ENCODE measurements at regions not wholly inside any gene's neighbourhood (a gene's known extent, or its start where the extent isn't known, plus 50 kb on each side); places are given as distances from the start of the nearest gene placed in this dataset.

DNA sequence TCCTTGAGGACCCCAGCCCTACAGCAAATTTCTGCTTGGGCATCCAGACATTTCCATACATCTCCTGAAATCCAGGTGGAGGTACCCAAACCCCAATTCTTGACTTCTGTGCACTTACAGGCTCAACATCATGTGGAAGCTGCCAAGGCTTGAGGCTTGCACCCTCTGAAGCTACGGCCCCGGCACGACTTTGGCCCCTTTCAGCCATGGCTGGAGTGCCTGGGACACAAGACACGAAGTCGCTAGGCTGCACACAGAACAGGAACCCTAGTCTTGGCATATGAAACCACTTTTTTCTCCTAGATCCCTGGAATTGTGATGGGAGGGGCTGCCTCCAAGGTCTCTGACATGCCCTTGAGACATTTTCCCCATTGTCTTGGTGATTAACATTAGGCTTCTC is 1417.7 kb downstream of the ARAP2 start:
- no peak for DNase-seq
- intact Hi-C loops (cut with DNase I), result no loop called here

DNA sequence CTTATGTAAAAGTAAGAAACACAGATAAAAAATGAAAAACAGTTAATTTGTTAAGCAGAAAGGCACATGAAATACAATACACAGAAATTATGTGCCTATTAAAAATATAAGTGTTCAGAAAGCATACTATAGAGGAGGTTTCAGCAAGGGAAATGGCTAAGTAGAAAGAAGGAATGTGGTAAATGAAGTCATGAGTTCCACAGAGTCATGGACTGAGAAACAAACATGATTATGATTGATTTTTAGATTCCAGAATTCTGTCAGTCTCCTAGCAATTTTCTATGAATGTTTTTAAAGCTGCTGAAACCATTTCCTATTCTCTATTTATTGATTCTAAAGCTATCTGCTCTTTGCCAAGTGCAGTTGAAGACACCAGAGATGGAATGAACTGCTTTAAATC is 1398.4 kb downstream of the ARAP2 start:
- no peak for DNase-seq
- intact Hi-C loops (cut with DNase I), result no loop called here

DNA sequence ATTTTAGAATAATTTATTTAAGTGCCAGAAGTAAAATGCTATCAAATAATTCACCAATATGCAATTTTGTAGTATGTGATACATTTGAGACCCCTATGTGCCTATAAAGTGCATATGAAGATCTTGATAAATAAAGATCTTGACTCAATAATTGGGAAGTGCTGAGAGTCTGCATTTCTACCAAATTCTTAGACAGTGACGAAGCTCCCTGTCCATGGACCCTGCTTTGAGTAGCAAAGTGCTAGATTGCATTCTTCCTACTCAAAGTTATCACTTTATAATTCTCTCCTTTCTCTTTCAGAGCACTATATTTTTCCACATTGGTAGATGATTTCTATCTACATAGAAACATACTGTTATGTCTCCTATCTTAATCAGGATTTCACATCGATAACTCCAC is 1393.9 kb downstream of the ARAP2 start:
- DNase-seq, result no peak
- intact Hi-C loops (cut with DNase I), result no loop called here

DNA sequence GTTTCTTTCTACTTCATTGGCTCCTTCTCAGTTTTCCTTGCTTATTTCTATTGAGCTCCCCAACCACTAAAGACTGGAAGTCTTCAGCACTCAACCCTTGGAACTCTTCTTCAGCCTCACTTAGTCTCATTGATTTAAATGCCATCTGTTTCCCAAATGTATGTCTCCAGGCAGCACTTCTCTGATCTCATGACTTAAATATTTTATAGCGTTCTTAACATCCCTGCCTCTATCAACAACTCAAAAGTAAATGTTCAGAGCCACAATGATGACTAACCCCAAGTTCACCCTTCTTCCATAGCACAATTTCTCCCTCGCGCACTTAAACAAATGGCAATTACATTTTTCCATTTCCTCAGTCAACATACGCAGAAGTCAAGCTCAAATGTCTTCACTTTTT is 1393.3 kb downstream of the ARAP2 start:
- DNase-seq, result no peak
- intact Hi-C loops (cut with DNase I), result no loop called here

DNA sequence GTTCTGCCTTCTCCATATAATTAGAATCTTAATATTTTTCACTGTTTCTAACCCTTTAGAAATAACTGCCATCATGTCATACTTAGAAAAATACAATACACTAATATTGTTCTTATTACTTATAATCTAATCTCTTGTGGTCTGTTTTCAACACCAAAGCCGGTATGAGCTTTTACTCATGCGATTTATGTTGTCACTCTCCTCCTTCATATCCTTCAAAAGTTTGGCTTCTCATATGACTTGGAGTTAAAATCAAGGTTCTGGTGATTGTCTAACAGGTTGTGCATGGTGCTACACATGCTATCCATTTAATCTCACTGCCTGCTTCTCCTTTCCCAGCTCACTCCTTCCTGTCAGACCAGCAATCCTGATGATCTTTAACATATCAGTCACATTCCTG is 1392.9 kb downstream of the ARAP2 start:
- intact Hi-C loops (cut with DNase I), result no loop called here
- DNase-seq, result no peak

DNA sequence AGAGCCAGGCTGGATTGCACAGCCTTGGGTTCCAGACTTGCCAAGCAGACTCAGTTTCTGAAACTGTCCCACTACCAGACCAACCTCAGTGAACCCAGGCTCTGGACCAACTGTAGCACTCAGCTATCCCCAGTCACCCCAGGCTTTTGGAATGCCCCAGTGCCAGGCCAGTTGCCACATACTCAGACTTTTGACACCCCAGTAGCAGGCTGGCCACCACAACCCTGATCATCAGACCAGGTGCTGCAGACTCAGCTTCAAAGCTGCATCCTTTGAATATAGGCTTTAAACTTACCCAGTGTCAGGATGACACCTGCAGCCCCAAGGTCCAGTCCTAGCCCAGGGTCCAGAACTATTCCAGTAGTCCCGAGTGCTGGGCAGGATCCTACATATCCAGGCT is 1389.9 kb downstream of the ARAP2 start:
- intact Hi-C loops (cut with DNase I), result no loop called here
- no peak for DNase-seq

DNA sequence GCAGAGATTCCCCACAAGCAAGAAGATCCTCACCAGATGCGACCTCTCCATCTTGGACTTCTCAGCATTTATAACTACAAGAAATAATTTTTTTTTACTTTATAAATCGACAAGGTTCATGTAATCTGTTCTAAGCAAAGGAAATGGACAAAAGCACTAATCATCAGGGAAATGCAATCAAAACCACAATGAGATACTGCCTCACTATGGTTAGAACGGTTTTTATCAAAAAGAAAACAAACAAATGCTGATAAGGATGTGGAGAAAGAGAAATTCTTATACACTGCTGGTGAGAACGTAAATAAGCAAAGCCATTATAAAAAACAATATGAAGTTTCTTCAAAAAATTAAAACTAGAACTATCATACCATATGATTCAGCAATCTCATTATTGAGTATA is 1382.6 kb downstream of the ARAP2 start:
- no peak for DNase-seq
- intact Hi-C loops (cut with DNase I), result no loop called here

DNA sequence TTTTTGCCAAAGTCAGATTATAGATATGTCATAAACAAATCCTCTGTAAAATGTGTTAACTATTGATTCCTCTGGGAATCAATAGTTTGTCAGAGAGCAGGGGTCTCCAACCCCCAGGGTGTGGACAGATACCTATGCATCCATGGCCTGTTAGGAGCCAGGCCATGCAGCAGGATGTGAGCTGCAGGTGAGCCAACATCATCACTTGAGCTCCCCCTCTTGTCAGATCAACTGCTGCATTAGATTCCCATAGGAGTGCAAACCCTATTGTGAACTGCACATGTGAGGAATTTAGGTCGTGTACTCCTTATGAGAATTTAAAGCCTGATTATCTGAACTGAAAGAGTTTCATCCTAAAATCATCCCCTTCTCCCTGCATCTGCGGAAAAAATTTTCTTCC is 1365.4 kb downstream of the ARAP2 start:
- no peak for DNase-seq
- intact Hi-C loops (cut with DNase I), result no loop called here

DNA sequence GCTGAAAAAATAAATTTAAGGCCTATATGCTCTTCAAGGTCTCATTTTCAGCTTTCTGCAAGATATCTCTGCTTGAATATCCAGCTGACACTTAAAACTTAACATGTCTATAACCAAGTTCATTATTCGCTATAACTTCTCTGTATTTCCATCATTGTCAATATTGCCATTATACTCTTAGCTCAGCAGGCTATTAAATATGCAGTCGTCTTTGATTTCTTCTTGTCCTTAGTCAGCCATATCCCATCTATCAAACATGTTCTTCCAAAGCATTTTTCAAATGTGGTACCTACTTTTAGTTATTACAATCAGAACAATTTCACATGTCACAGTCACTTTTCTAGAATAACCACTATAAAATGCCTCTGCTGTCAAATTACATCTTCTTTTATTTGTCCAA is 1364.1 kb downstream of the ARAP2 start:
- intact Hi-C loops (cut with DNase I), result no loop called here
- no peak for DNase-seq

DNA sequence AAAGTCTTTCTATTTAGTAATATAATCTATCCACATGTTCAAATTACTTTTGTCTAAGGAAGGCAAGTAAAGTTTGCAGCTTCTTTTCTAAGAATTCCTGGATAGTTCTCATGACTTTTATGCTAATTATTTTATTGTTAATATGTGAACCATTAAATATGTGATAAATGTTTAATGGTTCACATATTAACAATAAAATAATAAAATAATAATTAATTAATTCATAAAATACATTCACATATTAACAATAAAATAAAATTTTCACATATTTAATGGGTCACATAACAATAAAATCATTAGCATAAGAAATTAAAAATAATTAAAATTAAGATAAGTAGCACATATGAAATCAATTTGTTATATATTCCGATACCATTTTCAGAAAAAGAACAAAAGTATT is 1352.4 kb downstream of the ARAP2 start:
- intact Hi-C loops (cut with DNase I), result no loop called here
- DNase-seq, result no peak

DNA sequence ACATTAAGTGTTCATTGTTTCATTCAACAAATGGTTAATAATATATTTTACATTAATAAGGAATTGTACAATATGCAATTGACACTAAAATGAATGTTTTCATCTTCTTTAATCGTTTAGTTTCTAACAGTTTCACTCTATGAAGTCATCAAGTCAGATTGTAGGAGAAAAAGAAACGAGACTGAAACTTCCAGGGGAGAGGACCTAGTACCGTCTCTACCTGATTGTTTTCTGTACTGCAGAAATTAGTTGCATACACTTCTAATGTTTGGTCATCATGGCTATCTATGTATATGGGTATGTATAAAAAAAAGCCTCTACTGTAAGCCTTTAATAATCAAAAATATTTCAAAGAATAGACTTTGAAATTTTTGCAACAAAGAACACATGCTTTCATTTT is 1350.9 kb downstream of the ARAP2 start:
- intact Hi-C loops (cut with DNase I), result no loop called here
- DNase-seq, result no peak

DNA sequence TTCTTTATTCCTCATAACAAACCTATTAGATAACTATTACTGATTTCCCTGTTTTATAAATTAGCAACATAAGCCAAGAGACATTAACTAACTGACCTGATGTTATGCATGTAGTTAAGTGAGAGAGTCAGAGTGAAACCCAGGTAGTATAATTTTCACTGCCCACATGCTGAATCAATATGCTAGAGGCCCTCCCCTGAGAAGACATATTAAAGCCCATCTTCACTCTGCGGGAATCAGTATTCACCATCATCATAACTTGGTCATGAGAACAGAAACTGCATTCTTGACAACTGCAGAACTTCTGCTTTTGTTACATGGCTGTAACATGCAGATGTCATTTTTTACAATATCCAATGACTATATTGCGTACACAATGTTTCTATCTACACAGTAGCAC is 1324.3 kb downstream of the ARAP2 start:
- no peak for DNase-seq
- intact Hi-C loops (cut with DNase I), result no loop called here

DNA sequence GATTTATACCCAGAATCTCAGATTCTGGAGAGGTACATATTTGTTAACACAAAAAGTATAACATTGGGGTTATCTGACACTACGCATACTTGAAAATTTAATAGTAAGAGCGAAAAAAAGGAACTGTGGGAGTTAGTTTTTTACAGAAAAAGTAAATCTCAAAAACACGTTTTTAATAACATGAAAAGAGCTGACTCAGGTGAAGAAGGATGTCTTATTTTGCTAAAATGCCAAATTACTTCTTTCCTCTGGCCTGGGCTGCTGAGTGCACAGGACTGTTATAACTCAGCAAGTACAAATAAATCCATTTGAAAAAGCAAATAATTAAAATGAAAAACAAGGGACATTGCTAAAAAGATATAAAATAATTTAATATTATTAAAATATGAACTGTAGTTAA is 1322.9 kb downstream of the ARAP2 start:
- intact Hi-C loops (cut with DNase I), result no loop called here
- DNase-seq, result no peak

DNA sequence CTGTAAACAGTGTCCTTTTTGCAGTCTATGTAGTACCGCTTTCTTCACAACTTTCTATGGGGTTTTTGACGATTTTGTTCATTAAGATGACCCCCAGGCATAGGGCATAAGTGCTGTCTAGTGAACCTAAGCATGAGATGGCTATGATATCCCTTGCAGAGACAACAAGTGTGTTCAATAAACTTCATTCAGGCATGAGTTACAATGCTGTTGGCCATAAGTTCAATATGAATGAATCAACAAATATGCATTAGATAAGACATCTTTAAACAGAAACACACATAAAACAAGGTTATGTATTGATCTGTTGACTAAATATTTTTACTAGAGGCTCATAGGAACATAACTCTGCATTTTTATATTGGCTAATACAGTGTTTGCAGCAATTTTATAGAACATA is 1322.0 kb downstream of the ARAP2 start:
- intact Hi-C loops (cut with DNase I), result no loop called here
- no peak for DNase-seq

DNA sequence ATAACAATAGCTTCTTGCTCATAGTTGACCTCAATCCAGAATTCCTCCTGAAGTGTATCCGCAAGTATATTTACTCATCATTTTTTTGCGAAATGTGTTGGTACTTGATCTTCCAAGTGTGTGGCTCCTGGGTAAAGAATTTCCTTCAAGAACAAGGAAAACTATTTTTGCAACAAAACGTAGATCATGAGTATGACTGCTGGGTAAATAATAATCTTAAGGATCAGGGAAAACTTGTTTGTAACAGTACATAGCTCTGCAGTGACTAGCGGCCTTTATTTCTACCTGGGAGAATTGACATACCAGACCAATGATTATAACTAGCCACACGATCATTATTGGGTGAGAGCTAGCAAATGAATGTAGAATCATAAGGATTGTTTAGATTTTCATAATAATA is 1311.7 kb downstream of the ARAP2 start:
- DNase-seq, result no peak
- intact Hi-C loops (cut with DNase I), result no loop called here

DNA sequence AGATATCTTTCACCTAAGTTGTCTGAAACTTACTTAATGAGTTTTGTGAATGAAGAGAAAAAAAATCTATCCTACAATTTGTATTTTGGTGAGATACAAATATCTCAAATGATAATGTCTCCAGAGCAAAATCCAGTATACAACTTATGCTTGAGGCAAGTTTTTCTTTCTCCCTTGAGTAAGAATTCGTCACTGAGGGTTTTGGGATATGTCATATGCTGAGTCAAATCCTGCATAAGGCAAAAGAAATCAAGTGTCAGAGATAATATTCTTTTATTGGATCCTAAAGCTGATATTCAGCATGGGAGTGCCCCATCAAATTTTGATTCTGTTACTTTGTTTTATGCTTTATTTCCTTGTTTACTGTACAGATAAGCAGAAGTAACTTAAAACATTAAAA is 1308.6 kb downstream of the ARAP2 start:
- DNase-seq, result no peak
- intact Hi-C loops (cut with DNase I), result no loop called here

DNA sequence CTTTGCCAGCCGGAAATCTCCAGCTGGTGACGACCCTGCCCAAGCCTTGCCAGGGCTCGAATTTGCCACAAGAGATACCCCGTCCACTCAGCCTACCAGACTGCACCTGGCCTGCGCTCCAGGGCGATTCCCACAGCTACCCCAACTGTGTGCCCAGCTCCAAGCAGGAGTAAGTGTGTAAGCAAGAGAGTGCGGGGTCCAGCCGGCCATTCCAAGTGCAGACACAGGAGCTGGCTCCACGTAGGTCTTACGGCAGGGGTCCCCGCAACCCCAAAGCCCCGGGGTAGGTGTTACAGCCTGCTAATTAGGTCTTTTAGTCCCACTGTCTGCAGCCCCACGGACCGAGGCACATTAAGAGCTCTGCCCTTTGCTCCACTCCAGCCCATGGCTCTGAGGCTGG is 1305.2 kb downstream of the ARAP2 start:
- DNase-seq, result no peak
- intact Hi-C loops (cut with DNase I), result no loop called here

DNA sequence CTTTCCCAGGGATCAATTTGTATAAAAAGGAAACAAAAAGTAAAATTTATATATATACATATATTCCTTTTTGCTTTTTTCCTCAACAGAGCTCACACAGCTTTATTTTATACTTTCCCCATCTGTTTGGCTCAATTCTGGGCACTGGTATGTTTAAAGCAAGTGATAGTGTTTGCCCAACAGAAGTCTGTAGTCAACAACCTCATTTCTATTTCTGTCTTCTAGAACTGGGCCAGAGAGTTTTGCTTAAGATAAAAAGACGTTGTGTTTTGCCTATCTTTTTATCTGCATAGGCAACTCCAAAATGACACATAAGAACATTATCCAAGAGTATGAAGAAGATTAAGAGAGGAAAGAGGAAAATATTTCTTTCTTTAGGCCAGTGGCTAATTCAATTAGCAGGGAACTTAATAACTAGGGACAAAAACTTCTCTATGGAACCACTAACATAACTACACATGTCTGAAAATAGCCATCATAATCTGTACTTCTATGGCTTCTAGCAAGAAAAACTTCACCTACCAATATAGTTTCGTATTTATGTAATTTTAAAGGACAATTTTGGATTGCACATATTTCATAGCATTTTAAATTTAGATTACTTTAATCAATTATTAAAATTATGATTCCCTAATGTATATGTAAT is 1300.5 kb downstream of the ARAP2 start:
- DNase-seq, result no peak
- intact Hi-C loops (cut with DNase I), result no loop called here

DNA sequence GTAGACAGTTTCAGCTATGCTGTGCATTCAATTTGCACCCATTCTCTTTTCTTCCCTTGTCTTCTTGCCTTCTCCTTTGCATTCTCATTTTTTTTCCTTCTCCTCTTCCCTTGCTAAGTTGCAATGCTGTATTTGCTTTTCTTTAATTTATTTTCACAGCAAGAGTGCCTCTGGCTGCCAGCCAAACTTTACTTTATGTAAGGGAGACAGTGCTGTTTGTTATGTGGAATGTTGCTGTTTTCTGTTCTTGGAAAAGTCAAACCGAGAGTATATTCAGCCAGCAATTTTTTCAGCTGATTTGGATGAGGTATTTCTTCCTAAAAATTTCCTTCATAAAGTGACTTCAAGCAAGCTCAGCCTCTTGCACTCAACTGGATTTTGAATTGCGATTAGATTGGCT is 1293.4 kb downstream of the ARAP2 start:
- DNase-seq, result no peak
- intact Hi-C loops (cut with DNase I), result no loop called here

DNA sequence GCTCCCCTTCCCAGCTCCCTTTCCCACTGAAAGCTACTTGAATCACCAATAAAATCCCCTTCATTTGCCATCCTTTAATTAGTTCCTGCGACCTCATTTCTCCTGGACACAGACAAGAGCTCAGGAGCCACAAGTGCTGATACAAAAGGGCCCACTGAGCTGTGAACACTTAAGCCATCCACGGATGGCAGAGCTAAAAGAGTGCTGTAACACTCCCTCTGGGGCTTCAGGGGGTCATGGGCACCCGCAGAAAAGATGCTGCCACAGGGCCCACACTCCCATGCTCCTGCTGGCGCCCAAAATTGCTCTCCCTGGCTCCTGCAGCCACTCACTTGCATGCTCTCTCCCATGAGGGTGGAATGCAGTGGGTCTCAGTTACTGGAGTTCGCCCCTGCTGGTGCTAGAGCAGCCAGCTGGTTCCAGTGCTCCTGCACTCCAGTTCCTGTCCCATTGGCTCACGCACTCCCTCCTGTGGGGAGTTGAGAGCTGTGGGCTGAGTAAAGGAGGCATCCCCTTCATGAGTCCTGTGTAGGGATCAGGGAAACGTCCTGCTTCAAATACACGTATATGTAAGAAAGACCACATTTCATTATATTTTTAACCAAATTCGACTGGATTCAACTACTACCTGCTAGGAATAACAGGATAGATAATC is 1291.0 kb downstream of the ARAP2 start:
- intact Hi-C loops (cut with DNase I), result no loop called here
- no peak for DNase-seq

DNA sequence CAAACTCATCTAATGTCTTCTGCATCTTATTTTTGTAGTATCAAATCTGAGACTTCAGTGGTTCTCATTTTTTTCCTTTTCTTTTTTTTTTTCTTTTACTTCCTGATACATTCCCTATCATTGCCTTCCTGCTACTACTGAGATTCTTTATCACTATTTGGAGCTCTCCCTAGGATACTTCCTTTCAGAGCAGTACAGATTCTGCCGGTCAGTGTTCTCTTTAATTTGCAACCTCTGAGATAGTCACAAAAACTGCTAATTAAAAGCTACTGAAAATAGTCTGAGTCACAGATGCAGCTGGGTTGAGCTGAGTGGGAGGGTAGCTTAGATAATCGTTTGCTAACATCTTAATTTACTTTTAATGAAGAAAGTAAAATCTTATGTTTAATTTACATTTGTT is 1279.7 kb downstream of the ARAP2 start:
- DNase-seq, result no peak
- intact Hi-C loops (cut with DNase I), result no loop called here

DNA sequence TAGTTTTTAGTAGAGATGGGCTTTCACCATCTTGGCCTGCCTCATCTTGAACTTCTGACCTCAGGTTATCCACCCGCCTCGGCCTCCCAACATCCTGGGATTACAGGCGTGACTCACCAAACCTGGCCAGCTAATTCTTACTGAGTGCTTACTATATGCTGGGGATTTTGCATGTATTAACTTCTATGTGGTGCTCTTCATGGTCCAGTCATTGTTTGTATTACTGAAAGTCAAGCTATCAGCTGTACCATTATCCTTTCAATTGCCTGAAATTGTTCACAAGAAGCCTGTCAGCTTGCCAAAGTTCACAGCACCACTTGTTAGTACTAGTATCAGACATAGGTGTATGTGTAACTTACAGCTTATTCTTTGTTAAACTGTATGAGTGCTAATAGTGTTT is 1272.1 kb downstream of the ARAP2 start:
- intact Hi-C loops (cut with DNase I), result no loop called here
- no peak for DNase-seq
